Neuronal stem cell (in vitro differentiated cells): ENCODE measurements at regions not wholly inside any gene's neighbourhood (a gene's known extent, or its start where the extent isn't known, plus 50 kb on each side); places are given as distances from the start of the nearest gene placed in this dataset.
A peak's percentile ranks its signal among the peaks of the same experiment; 100 is the strongest.

Source experiments
- DNase-seq: peaks from one replicate; pipeline ENCODE4 v3.0.0-alpha.2; 2013; ENCODE audit warnings: low spot score
- H2AFZ ChIP-seq: one replicate; pipeline ENCODE4 v1.6.1; 2013; ENCODE audit warnings: mild to moderate bottlenecking, low read length, inconsistent platforms
- H2AK5ac ChIP-seq: 2 replicates; pipeline ENCODE4 v1.6.1; 2013; ENCODE audit warnings: low read depth, mild to moderate bottlenecking, inconsistent platforms, low read length, moderate library complexity, mixed read lengths
- H2BK120ac ChIP-seq: 2 replicates; pipeline ENCODE4 v1.6.1; 2013; ENCODE audit warnings: low read depth, mild to moderate bottlenecking, inconsistent platforms, low read length, moderate library complexity, mixed read lengths
- H2BK12ac ChIP-seq: one replicate; pipeline ENCODE4 v1.6.1; 2013; ENCODE audit warnings: low read length, inconsistent platforms
- H2BK15ac ChIP-seq: 2 replicates; pipeline ENCODE4 v1.6.1; 2013; ENCODE audit warnings: mild to moderate bottlenecking, low read length, inconsistent platforms, mixed read lengths
- H2BK5ac ChIP-seq: one replicate; pipeline ENCODE4 v1.6.1; 2013; ENCODE audit warnings: inconsistent platforms, mild to moderate bottlenecking, low read length, moderate library complexity
- H3K14ac ChIP-seq: one replicate; pipeline ENCODE4 v1.6.1; 2013; ENCODE audit warnings: low read length, inconsistent platforms
- H3K18ac ChIP-seq: 2 replicates; pipeline ENCODE4 v1.6.1; 2013; ENCODE audit warnings: low read length, inconsistent platforms
- H3K23ac ChIP-seq: 2 replicates; pipeline ENCODE4 v1.6.1; 2013; ENCODE audit warnings: low read depth, mild to moderate bottlenecking, mixed read lengths, low read length, inconsistent platforms; ENCODE audit not compliant: poor library complexity
- H3K27ac ChIP-seq: replicated peaks from 3 replicates; pipeline ENCODE4 v1.5.1; 2013; ENCODE audit warnings: low read length, inconsistent platforms
- H3K27me3 ChIP-seq, 3 experiments: 2 replicates each; pipeline ENCODE4 v1.6.1; 2013; ENCODE audit warnings: low read length in 3 of 3, mild to moderate bottlenecking in 2 of 3, inconsistent platforms in 1 of 3, low read depth in 1 of 3, mixed read lengths in 1 of 3, moderate library complexity in 1 of 3; ENCODE audit not compliant: control insufficient read depth in 3 of 3, insufficient read depth in 3 of 3
- H3K36me3 ChIP-seq, 2 donors: replicated peaks in 1 of 2; 2 replicates each; pipeline ENCODE4 v1.6.1; 2013; ENCODE audit warnings: low read length in 2 of 2; ENCODE audit not compliant: control insufficient read depth in 2 of 2, insufficient read depth in 2 of 2
- H3K4ac ChIP-seq: 2 replicates; pipeline ENCODE4 v1.6.1; 2013; ENCODE audit warnings: inconsistent platforms, mild to moderate bottlenecking, low read length, moderate library complexity
- H3K4me1 ChIP-seq, 2 donors: 1 replicate in 1 of 2; 2 replicates in 1 of 2; pipeline ENCODE4 v1.6.1; 2013; ENCODE audit warnings: low read length in 2 of 2, low read depth in 1 of 2; ENCODE audit not compliant: control insufficient read depth in 2 of 2, insufficient read depth in 1 of 2
- H3K4me2 ChIP-seq: one replicate; pipeline ENCODE4 v1.6.1; 2013; ENCODE audit warnings: mild to moderate bottlenecking, low read length, inconsistent platforms; ENCODE audit not compliant: insufficient read depth, poor library complexity, severe bottlenecking
- H3K4me3 ChIP-seq, 2 donors: 2 replicates each; pipeline ENCODE4 v1.5.1; 2013; ENCODE audit warnings: low read length in 2 of 2, mild to moderate bottlenecking in 2 of 2, inconsistent platforms in 1 of 2, moderate library complexity in 1 of 2
- H3K79me1 ChIP-seq: one replicate; pipeline ENCODE4 v1.6.1; 2013; ENCODE audit warnings: low read depth, mild to moderate bottlenecking, inconsistent platforms, low read length, moderate library complexity
- H3K9ac ChIP-seq: one replicate; pipeline ENCODE4 v1.6.1; 2013; ENCODE audit warnings: mild to moderate bottlenecking, low read depth, low read length, inconsistent platforms; ENCODE audit not compliant: poor library complexity
- H3K9me3 ChIP-seq, 2 donors: replicated peaks in 1 of 2; 2 replicates each; pipeline versions ENCODE3 to v1.6.1; 2013; ENCODE audit warnings: low read length in 2 of 2, mild to moderate bottlenecking in 2 of 2, inconsistent platforms in 1 of 2, low read depth in 1 of 2, mixed read lengths in 1 of 2, moderate library complexity in 1 of 2; ENCODE audit not compliant: control insufficient read depth in 2 of 2, insufficient read depth in 1 of 2
- H4K8ac ChIP-seq: one replicate; pipeline ENCODE4 v1.6.1; 2013; ENCODE audit warnings: low read depth, mild to moderate bottlenecking, inconsistent platforms, low read length, moderate library complexity
- H4K91ac ChIP-seq: one replicate; pipeline ENCODE4 v1.6.1; 2013; ENCODE audit warnings: low read length, low read depth, mild to moderate bottlenecking, inconsistent platforms; ENCODE audit not compliant: poor library complexity
- WGBS, 2 donors: extraction: QIAGEN DNeasy Blood & Tissue Kit; methylation state at CpG; one replicate each; pipeline ENCODE4 v1.1.7; 2013; ENCODE audit warnings: missing lambda C conversion rate in 2 of 2, mixed read lengths in 1 of 2; ENCODE audit not compliant: insufficient read length in 2 of 2, insufficient replicate concordance in 1 of 2; ENCODE audit errors: extremely low coverage in 2 of 2; 5-methylcytosine and 5-hydroxymethylcytosine counted together

GRCh38 chr4:16384576-16384975 lies 158.3 kb upstream of the TAPT1 start:
- Histone ChIP-seq H2BK12ac (no peak overlapping the region), H4K91ac (no peak overlapping the region), H2AK5ac (no peak overlapping the region), H3K27ac (no peak overlapping the region), H2AFZ (peak overlapping the region; percentile 26), H3K27me3 (peaks cover 0 to 12% (median 0%) of the 10 kb centered on the region in 3 experiments), H3K4me1 (peaks cover 0 to 2% of the 10 kb centered on the region in 2 donors), H3K14ac (no peak overlapping the region), H2BK5ac (no peak overlapping the region), H4K8ac (no peak overlapping the region), H3K79me1 (no peaks in the 10 kb centered on the region), H3K36me3 (no peaks in the 10 kb centered on the region), H2BK120ac (no peak overlapping the region), H3K9me3 (peaks cover 0 to 2% of the 10 kb centered on the region in 2 donors), H3K4me3 (no peak overlapping the region), H3K23ac (no peak overlapping the region), H3K18ac (peak overlapping the region; percentile 21), H3K4ac (no peak overlapping the region), H3K4me2 (no peak overlapping the region), H2BK15ac (no peak overlapping the region), H3K9ac (no peak overlapping the region)
- DNase-seq = no peak
- WGBS, 2 donors = no CpG with 5 or more reads among the region's 6 CpGs

DNA sequence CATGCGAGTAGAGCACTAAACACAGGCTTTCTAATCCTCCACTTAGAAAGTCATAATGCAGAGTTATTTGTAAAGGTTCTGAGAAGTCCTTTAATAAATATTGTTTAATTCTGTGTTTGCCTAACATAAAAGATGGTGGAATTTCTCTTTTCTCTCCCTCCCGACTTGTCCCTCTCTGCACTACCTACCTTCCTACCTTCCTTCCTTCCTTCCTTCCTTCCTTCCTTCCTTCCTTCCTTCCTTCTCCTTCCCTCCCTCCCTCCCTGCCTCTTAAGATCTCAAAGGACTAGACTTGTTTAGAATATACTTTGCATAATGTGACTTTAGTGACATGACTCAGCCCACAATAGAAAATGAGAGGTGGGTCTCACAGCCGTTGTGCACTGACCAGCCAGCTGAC lies 156.3 kb upstream of the TAPT1 start:
- Histone ChIP-seq H2AFZ (no peak overlapping the region), H4K8ac (no peak overlapping the region), H2AK5ac (no peak overlapping the region), H3K9ac (no peak overlapping the region), H3K9me3 (no peaks in the 10 kb centered on the region), H2BK15ac (no peak overlapping the region), H3K4ac (no peak overlapping the region), H3K4me2 (no peak overlapping the region), H4K91ac (no peak overlapping the region), H3K4me1 (peaks cover 2 to 3% of the 10 kb centered on the region in 2 donors), H3K27ac (no peak overlapping the region), H3K79me1 (no peaks in the 10 kb centered on the region), H3K18ac (no peak overlapping the region), H3K36me3 (no peaks in the 10 kb centered on the region), H2BK120ac (no peak overlapping the region), H3K23ac (no peak overlapping the region), H3K14ac (no peak overlapping the region), H3K27me3 (peaks cover 0 to 6% (median 0%) of the 10 kb centered on the region in 3 experiments), H2BK5ac (no peak overlapping the region), H2BK12ac (no peak overlapping the region), H3K4me3 (no peak overlapping the region)
- no CpG with 5 or more reads among the region's 3 CpGs for WGBS, 2 donors
- no peak for DNase-seq

DNA sequence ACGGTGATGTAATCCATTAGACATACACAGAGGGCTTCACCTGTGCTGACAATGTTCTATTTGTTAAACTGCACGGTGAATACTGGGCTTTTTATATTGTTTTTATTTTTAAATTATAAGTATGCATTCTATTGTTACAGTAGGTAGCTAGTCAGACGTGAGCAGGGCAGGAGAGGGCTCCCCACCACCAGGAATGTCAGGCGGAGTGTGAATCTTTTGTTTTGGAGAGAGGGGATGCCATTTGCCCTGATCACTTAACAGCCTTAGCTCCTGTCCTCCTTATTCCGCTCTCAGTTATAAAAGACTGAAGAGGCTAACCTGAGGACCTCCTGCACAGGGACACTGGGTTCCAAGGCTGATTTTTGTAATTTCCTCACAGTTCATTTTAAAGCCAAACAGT lies 151.6 kb upstream of the TAPT1 start:
- Histone ChIP-seq H3K4ac (no peak overlapping the region), H3K14ac (no peak overlapping the region), H3K27ac (no peak overlapping the region), H3K79me1 (no peaks in the 10 kb centered on the region), H3K9me3 (no peaks in the 10 kb centered on the region), H3K4me1 (peaks cover 1 to 3% of the 10 kb centered on the region in 2 donors), H3K4me3 (no peak overlapping the region), H3K23ac (no peak overlapping the region), H3K9ac (no peak overlapping the region), H3K36me3 (no peaks in the 10 kb centered on the region), H4K91ac (no peak overlapping the region), H3K27me3 (no peaks in the 10 kb centered on the region), H4K8ac (no peak overlapping the region), H2BK15ac (no peak overlapping the region), H3K4me2 (no peak overlapping the region), H2AFZ (no peak overlapping the region), H2BK12ac (no peak overlapping the region), H2AK5ac (no peak overlapping the region), H3K18ac (no peak overlapping the region), H2BK120ac (no peak overlapping the region), H2BK5ac (no peak overlapping the region)
- WGBS, 2 donors = 100% methylated on average over 1 of the region's 5 CpGs; no CpG with 5 or more reads in 1 of the 2 donors
- no peak for DNase-seq

GRCh38 chr4:16365036-16365569 lies 138.8 kb upstream of the TAPT1 start:
- Histone ChIP-seq H3K23ac (no peak overlapping the region), H3K14ac (no peak overlapping the region), H3K9me3 (peaks cover 0 to 3% of the 10 kb centered on the region in 2 donors), H3K27me3 (no peaks in the 10 kb centered on the region), H2AK5ac (no peak overlapping the region), H3K27ac (no peak overlapping the region), H2BK120ac (no peak overlapping the region), H3K4ac (no peak overlapping the region), H3K4me1 (peaks cover 0 to 2% of the 10 kb centered on the region in 2 donors), H4K91ac (no peak overlapping the region), H2BK15ac (no peak overlapping the region), H3K36me3 (no peaks in the 10 kb centered on the region), H3K9ac (no peak overlapping the region), H4K8ac (no peak overlapping the region), H3K79me1 (no peaks in the 10 kb centered on the region), H2BK12ac (no peak overlapping the region), H2BK5ac (no peak overlapping the region), H3K18ac (no peak overlapping the region), H3K4me3 (no peak overlapping the region), H2AFZ (no peak overlapping the region), H3K4me2 (no peak overlapping the region)
- no CpG with 5 or more reads among the region's 5 CpGs for WGBS, 2 donors
- DNase-seq = no peak
